Endothelial cell of umbilical vein (primary cell): ENCODE measurements at regions not wholly inside any gene's neighbourhood (a gene's known extent, or its start where the extent isn't known, plus 50 kb on each side); places are given as distances from the start of the nearest gene placed in this dataset.

Experiments used
- POLR2A ChIP-seq: IDR thresholded peaks from 2 replicates; pipeline ENCODE4 v1.6.1; 2012; ENCODE audit warnings: low read depth, mild to moderate bottlenecking, control low read depth, low read length
- TF ChIP-seq, protein P1 (sequence below), 2 donors: IDR thresholded peaks; 1 replicate in 1 of 2; 2 replicates in 1 of 2; pipeline ENCODE4 v1.5.1; 2011; ENCODE audit warnings: low read length in 2 of 2, mild to moderate bottlenecking in 2 of 2, moderate library complexity in 2 of 2, control low read depth in 1 of 2, inconsistent platforms in 1 of 2, low read depth in 1 of 2; ENCODE audit not compliant: insufficient read depth in 1 of 2; ENCODE audit errors: extremely low read depth in 1 of 2

DNA sequence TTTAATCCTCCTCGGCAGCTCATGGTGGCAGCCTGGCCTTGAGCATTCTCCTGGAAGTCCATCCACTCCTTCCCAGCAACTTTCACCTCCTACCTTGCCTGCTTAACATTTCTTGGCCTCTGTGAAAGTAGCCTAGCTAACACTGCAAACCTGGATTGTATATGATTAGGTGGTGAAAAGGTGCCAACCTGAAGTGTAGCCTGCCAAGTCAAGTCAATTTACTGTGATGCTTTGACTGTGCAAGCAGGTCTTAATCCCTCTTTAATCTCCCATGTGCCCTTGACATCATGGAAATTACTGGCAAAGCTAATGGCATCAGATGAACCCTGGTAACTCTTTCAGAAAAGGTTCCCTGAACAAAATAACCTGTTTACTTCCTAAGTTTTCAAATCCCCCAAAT, 169.7 kb upstream of the NR2F2 start:
- TF ChIP-seq, protein P1, sequence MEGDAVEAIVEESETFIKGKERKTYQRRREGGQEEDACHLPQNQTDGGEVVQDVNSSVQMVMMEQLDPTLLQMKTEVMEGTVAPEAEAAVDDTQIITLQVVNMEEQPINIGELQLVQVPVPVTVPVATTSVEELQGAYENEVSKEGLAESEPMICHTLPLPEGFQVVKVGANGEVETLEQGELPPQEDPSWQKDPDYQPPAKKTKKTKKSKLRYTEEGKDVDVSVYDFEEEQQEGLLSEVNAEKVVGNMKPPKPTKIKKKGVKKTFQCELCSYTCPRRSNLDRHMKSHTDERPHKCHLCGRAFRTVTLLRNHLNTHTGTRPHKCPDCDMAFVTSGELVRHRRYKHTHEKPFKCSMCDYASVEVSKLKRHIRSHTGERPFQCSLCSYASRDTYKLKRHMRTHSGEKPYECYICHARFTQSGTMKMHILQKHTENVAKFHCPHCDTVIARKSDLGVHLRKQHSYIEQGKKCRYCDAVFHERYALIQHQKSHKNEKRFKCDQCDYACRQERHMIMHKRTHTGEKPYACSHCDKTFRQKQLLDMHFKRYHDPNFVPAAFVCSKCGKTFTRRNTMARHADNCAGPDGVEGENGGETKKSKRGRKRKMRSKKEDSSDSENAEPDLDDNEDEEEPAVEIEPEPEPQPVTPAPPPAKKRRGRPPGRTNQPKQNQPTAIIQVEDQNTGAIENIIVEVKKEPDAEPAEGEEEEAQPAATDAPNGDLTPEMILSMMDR (IDR thresholded peaks at IDR 0.05; ENCODE audit: extremely low read depth in 1 of 2, insufficient read depth in 1 of 2, low read depth in 1 of 2, low read length in 2 of 2), result no peak
- TF ChIP-seq POLR2A, result no peak
